Vagina (tissue), 2 donors: ENCODE measurements at regions not wholly inside any gene's neighbourhood (a gene's known extent, or its start where the extent isn't known, plus 50 kb on each side); places are given as distances from the start of the nearest gene placed in this dataset.

ENCODE experiments used
- CTCF ChIP-seq, 3 experiments: fragments of 450-650 bp in 2 of 3; fragments of 200-600 bp in 1 of 3; sonication (generic) in 1 of 3; IDR thresholded peaks; one replicate each; pipeline ENCODE4 v1.5.1; 2017 to 2019; ENCODE audit warnings: antibody characterized with exemption in 3 of 3, mild to moderate bottlenecking in 2 of 3, moderate library complexity in 2 of 3
- POLR2A ChIP-seq, 2 donors: fragments of 450-650 bp; IDR thresholded peaks; one replicate each; pipeline ENCODE4 v1.6.1; 2017; ENCODE audit warnings: antibody characterized with exemption in 2 of 2, mild to moderate bottlenecking in 2 of 2, moderate library complexity in 2 of 2
- POLR2AphosphoS5 ChIP-seq, 2 donors: sonication (generic); formaldehyde crosslinking; IDR thresholded peaks; one replicate each; pipeline ENCODE4 v1.9.0; 2017; ENCODE audit warnings: antibody characterized with exemption in 2 of 2, mild to moderate bottlenecking in 2 of 2, low read depth in 1 of 2; ENCODE audit not compliant: insufficient read depth in 1 of 2

DNA sequence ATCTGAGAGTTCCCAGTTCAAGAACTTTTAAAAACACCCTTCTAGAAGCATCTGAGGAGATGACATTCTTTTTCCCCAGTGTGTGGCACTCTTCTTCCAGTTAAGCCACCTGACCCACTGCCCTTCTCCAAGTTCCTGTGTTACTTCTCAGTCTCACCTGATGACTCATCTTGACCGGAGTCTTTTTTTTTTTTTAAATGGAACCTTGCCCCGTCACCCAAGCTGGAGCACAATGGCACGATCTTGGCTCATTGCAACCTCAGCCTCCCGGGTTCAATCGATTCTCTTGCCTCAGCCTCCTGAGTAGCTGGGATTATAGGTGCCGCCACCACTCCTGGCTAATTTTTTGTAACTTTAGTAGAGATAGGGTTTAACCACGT lies 224.1 kb upstream of the DAB2 start:
- no peak for TF ChIP-seq CTCF (IDR thresholded peaks at IDR 0.05)
- TF ChIP-seq POLR2A (IDR thresholded peaks at IDR 0.05) = no peak
- TF ChIP-seq POLR2AphosphoS5 (IDR thresholded peaks at IDR 0.05; ENCODE audit: insufficient read depth in 1 of 2, low read depth in 1 of 2) = no peak
